Effector CD4-positive, alpha-beta T cell (primary cell): ENCODE measurements at regions not wholly inside any gene's neighbourhood (a gene's known extent, or its start where the extent isn't known, plus 50 kb on each side); places are given as distances from the start of the nearest gene placed in this dataset.

Source experiments
- DNase-seq: peaks from one replicate; pipeline ENCODE4 v3.0.0-alpha.2; 2020

GRCh38 chr5:158178535-158178934 lies 319.6 kb upstream of the CLINT1 start:
- DNase-seq, result no peak

- DNase-seq, result no peak
These were observed 318.2 kb upstream of the CLINT1 start for GRCh38 chr5:158177146-158177545.

DNA sequence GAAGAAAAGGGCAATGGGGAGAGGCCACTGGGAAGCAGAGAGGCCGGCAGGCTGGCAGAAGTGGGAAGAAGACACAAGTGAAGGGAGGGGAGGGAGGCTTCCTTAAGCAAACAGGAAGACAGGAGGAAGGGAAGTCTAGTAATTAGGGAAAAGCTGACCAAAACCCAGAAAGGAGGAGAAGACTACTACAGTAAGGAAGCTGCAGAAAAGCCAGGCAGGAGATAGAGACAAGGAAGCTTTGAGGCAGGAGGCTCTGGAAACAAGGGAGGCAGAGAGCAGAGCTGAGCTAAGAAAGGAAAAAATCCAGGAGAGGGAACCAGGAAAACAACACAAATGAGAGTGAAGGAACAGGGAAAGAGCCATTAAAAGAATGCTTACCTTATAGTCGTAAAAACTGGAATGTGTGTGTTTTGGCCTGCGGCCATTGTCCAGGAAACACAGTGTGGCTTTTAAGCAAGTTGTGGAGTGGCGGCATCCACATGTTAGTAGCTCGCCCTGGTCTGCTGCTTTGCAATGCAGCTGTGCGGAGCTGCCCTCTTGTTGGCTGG lies 317.1 kb upstream of the CLINT1 start:
- DNase-seq, result no peak

DNA sequence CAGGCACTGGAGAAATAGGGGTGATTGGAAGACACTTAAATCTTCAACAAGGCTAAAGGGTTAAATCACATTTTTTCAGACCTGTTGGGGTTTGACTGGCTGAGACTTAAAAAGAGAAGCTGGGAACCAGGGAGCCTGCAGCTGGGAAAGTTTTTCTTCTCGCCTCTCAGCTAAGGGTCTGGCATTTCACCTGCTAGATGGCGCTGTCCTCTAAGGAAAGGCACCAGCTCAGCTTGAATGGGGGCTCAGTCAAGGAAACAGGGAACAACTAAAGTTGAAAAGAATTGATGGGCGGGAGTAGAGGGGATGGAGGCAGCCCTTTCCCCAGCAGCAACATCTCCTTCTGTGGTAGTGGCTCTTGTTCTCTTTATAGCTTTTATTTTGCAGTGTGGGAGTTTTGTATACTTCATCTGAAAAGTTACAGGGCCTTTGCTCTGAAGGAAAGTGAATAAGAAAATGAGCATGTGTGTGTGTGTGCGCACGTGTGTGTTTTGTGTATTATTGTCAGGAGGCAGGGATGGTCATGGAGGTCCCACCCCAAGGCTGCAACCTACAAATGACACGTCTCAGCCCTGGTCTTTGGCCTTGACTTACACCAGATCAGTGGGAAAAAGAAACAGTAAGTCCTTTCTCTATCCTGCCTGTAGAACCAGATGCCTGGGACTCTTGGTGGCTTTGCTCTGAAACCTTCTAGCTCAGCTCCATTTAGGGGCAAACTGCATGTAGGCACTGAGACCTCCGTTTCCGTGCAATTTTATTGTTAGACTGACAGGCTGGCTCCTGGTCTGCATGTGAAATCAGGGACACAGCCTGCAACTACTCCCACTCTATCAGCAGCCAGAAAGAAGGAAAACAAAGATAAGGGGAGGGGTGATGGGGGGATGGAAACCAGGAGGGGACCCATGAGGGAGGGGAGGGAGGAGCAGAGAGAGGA lies 316.2 kb upstream of the CLINT1 start:
- DNase-seq, result no peak

- DNase-seq, result no peak
These were observed 315.1 kb upstream of the CLINT1 start for GRCh38 chr5:158174026-158174425.

- no peak for DNase-seq
These were observed 313.1 kb upstream of the CLINT1 start for GRCh38 chr5:158172005-158172404.

- DNase-seq, result no peak
These were observed 311.6 kb upstream of the CLINT1 start for GRCh38 chr5:158170534-158170933.

- DNase-seq, result no peak
These were observed 311.1 kb upstream of the CLINT1 start for GRCh38 chr5:158170060-158170459.

- no peak for DNase-seq
These were observed 307.5 kb upstream of the CLINT1 start for GRCh38 chr5:158166424-158166823.

- no peak for DNase-seq
These were observed 306.7 kb upstream of the CLINT1 start for GRCh38 chr5:158165647-158166046.

DNA sequence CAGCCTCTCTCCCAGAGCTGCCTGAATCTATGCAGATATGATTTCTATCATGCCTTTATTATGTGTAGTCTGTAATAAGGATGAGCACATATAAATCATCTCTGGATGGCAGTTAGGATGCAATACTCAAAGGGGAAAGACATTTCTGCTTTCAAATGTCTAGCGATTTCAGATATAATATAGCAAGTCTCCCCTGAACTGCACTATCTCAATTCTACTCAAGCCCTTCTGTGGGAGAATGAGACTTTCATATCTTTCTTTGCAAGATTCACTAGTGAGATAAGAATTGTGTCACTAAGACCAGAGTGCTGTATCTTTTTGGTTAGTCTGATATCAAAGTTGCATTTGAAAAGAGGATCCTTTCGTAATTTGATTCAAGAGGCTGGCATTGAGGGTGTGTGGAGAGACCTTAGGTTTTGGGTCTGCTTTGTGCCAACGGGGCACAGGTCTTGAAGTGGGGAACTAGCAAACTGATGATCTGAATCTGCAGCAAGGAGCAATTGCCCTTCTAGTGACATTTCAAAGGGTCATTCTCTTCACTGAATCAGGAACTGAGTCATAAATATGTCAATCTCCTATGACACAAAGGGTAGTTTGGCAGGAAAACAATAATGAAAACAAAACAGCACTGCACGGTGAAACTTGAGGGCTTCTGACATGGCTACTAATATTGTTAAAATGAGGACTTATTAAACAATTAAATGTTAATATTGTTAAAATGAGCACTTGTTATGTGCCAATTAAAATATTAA lies 305.5 kb upstream of the CLINT1 start:
- DNase-seq, result no peak

- no peak for DNase-seq
These were observed 304.7 kb upstream of the CLINT1 start for GRCh38 chr5:158163451-158164295.

DNA sequence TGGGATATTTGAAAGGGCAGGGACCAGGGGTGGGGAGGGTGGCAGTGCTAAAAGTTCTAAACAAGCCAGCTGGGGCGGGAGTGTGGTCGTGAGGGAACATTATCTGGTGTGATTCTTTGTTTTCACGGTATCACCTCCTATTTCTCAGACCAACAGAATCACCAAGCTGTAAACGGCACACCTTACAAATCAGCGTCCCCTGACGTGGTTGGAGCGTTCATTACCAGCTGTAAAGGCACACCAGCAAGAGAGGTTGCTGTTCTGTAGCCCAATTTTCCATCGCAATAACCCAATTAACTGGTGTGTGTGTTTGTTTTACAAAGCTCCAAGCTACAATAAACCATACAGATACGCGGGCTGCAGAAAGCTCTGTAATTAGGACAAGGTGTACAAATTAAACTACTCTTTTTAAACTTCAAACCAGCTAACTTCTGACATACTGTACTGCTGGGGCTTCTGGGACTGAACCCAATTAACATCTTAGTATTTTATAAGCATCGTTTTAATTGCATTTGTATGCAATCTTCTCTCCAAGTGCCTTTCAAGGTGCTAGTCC lies 303.6 kb upstream of the CLINT1 start:
- DNase-seq, result no peak

- DNase-seq, result no peak
These were observed 303.1 kb upstream of the CLINT1 start for GRCh38 chr5:158162026-158162425.

DNA sequence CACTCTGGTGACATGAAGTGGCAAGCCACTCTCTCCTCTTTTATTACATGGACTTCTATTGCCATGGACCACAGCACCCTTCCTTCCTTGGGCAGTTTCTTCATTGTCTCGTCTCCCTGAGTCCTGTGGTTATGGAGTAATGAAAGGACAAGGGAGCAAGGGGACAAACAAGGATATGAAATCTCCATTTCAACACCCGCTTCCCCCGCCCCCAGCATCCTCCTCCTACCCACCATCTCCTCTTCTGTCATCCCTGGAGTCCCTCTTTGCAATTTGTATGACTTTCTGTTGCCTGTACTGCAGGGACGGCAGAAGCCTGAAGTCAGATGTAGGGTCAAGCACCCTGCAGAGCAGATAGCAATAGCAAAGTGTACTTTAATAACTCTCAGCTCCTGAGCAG lies 300.7 kb upstream of the CLINT1 start:
- DNase-seq, result no peak

GRCh38 chr5:158155811-158156505 lies 297.0 kb upstream of the CLINT1 start:
- no peak for DNase-seq

DNA sequence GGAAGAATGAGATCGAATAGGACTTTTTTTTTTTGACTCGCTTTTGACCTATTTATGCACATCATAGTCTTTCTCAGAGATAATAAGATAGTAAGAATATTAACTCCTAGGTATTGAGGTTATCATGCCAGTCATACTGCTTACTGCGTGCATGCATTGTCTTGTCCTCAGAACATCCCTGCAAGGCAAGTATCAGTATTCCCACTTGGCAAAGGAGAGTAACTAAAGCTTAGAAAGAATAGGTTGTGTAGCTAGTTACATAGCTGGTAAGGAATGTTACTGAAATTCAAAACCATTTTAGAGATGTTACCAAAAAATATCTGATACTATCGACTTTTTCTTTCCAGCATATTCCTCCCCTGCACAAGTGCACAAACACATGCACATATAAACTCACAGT lies 296.1 kb upstream of the CLINT1 start:
- no peak for DNase-seq

- no peak for DNase-seq
These were observed 295.5 kb upstream of the CLINT1 start for GRCh38 chr5:158154226-158155005.

DNA sequence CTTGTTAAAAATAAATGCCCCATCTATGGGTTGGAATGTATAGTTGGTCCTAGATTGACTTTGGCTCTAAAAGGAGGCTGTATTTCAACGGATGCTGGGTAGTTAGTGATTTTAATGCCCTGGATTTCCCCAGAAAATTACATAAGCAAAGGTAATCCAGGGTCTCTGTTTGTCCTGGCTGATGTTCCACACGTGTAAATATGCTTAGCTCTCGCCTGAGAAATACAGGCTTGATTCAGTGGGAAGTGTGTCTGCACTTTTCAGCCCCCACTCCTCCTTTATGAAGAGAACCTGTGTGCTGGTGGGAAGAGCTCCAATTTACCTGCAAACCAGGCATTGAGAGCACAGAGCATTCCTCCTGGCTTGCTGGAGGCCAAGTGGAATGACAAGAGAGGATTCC lies 294.6 kb upstream of the CLINT1 start:
- no peak for DNase-seq

DNA sequence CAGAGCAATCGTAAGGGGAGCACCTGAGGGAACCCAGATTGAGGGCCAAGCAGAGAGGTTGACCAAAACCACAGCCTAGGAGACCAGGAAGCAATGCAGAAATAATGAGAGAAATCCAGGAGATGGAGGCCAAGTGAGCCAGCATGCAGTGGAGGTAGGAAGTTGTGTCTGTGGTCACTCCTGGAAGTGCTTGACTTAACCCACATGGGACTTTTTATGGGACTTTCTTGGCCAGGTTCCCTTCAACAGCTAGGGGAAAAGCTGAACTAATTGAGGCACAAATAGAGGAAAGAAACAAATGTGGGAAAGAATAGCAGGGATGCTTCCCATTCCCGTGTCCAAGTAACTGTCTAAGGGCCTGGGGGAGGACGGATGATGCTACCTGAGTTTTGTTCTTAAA lies 293.2 kb upstream of the CLINT1 start:
- DNase-seq, result no peak

- no peak for DNase-seq
These were observed 288.3 kb upstream of the CLINT1 start for GRCh38 chr5:158147227-158147626.
